AG04449 (cell line): ENCODE measurements at regions not wholly inside any gene's neighbourhood (a gene's known extent, or its start where the extent isn't known, plus 50 kb on each side); places are given as distances from the start of the nearest gene placed in this dataset.
"Not testable (repeated sequence)": the region's sequence is repeated elsewhere in the genome, so short reads cannot be mapped to it uniquely, and the experiment has no call there.

Experiments
- CTCF ChIA-PET: fragments of 350-600 bp; formaldehyde crosslinking; extraction: SDS; loops from one replicate; lab custom pipeline; 2021; ENCODE audit warnings: antibody characterized with exemption; lab: Yijun Ruan, JAX
- POLR2A ChIA-PET: fragments of 400-600, 350-600 bp; formaldehyde crosslinking; extraction: SDS; loops from one replicate; lab custom pipeline; 2020; ENCODE audit warnings: antibody characterized with exemption, inconsistent platforms; lab: Yijun Ruan, JAX
- DNase-seq: peaks from one replicate; pipeline ENCODE4 v3.0.0-alpha.2; 2010; ENCODE audit warnings: low read depth, low spot score
- H3K4me3 ChIP-seq: 2 replicates; pipeline ENCODE4 v1.5.1; 2011; ENCODE audit warnings: low read depth, mild to moderate bottlenecking, control low read depth, low read length
- CTCF ChIP-seq: IDR thresholded peaks from one replicate; pipeline ENCODE4 v1.5.1; 2011; ENCODE audit warnings: mild to moderate bottlenecking, moderate library complexity, low read length, control low read depth, inconsistent platforms; ENCODE audit not compliant: insufficient read depth; ENCODE audit errors: missing control alignments

- no peak for DNase-seq
- H3K4me3 ChIP-seq: no peak overlapping the region
- ChIA-PET CTCF (no interaction called here), POLR2A (no interaction called here)
- TF ChIP-seq CTCF: no peak
These were observed 99.9 kb upstream of the CTBP2 start for GRCh38 chr10:125260260-125260659.

- H3K4me3 ChIP-seq: no peak overlapping the region
- TF ChIP-seq CTCF: no peak
- POLR2A ChIA-PET: no interaction called here
- CTCF ChIA-PET: no interaction called here
- DNase-seq: no peak
These were observed 99.3 kb upstream of the CTBP2 start for GRCh38 chr10:125259651-125260050.

GRCh38 chr10:125258676-125259075 lies 98.3 kb upstream of the CTBP2 start:
- ChIA-PET POLR2A (no interaction called here), CTCF (interaction anchor here (1.4 kb wide), 1 partner anchor 442 kb away, joined by 3 read pairs; no protein-coding TSS in a partner anchor)
- TF ChIP-seq CTCF: no peak
- no peak overlapping the region for H3K4me3 ChIP-seq
- no peak for DNase-seq

GRCh38 chr10:125257521-125258108 lies 97.3 kb upstream of the CTBP2 start:
- no peak for TF ChIP-seq CTCF
- POLR2A ChIA-PET: no interaction called here
- DNase-seq: no peak
- CTCF ChIA-PET: interaction anchor here (0.7 to 1.4 kb wide), 3 partner anchors 9 to 443 kb away, joined by 3 read pairs; no protein-coding TSS in a partner anchor
- no peak overlapping the region for H3K4me3 ChIP-seq

- TF ChIP-seq CTCF: no peak
- no peak overlapping the region for H3K4me3 ChIP-seq
- ChIA-PET CTCF (no interaction called here), POLR2A (no interaction called here)
- no peak for DNase-seq
These were observed 95.7 kb upstream of the CTBP2 start for GRCh38 chr10:125256026-125256425.

- H3K4me3 ChIP-seq: no peak overlapping the region
- ChIA-PET CTCF (no interaction called here), POLR2A (no interaction called here)
- no peak for DNase-seq
- no peak for TF ChIP-seq CTCF
These were observed 92.6 kb upstream of the CTBP2 start for GRCh38 chr10:125252937-125253336.

- DNase-seq, H3K4me3 ChIP-seq, POLR2A ChIA-PET, CTCF ChIA-PET: not testable (repeated sequence)
These were observed 90.5 kb upstream of the CTBP2 start for GRCh38 chr10:125250834-125251233.
